H1 (cell line): ENCODE measurements at regions not wholly inside any gene's neighbourhood (a gene's known extent, or its start where the extent isn't known, plus 50 kb on each side); places are given as distances from the start of the nearest gene placed in this dataset.

ENCODE experiments used
- CTCF ChIA-PET: fragments of 300-600 bp; sonication (Branson Sonifier 250); formaldehyde crosslinking; loops from one replicate; lab custom pipeline; 2021; ENCODE audit not compliant: partially characterized antibody; lab: Charles Lee
- POLR2A ChIA-PET: fragments of 300-600 bp; sonication (Branson Sonifier 250); formaldehyde crosslinking; loops from one replicate; lab custom pipeline; 2021; ENCODE audit warnings: inconsistent platforms; ENCODE audit not compliant: partially characterized antibody; lab: Charles Lee
- DNase-seq, 2 experiments: peaks; one replicate each; pipeline versions ENCODE4 v3.0.0 to v3.0.0-alpha.2; 2010 to 2022; ENCODE audit warnings: low spot score in 2 of 2, low read depth in 1 of 2, mixed read lengths in 1 of 2
- FAIRE-seq: peaks from 2 replicates; lab custom pipeline; 2011; peaks lifted over from hg19 to GRCh38; lab: Jason Lieb, UNC
- H2AFZ ChIP-seq: 2 replicates; pipeline ENCODE4 v1.8.1; 2012; ENCODE audit warnings: low read length, inconsistent platforms
- H2AK5ac ChIP-seq: 2 replicates; pipeline ENCODE4 v1.6.1; 2013; ENCODE audit warnings: low read depth, low read length
- H2BK120ac ChIP-seq: replicated peaks from 2 replicates; pipeline ENCODE3; 2013; ENCODE audit warnings: low read depth, low read length, inconsistent platforms
- H2BK12ac ChIP-seq: 2 replicates; pipeline ENCODE4 v1.6.1; 2013; ENCODE audit warnings: low read depth, low read length
- H2BK15ac ChIP-seq: 2 replicates; pipeline ENCODE4 v1.6.1; 2013; ENCODE audit warnings: low read length
- H2BK20ac ChIP-seq: 2 replicates; pipeline ENCODE4 v1.6.1; 2013; ENCODE audit warnings: low read length
- H2BK5ac ChIP-seq: 2 replicates; pipeline ENCODE4 v1.6.1; 2013; ENCODE audit warnings: low read depth, low read length
- H3K14ac ChIP-seq: 2 replicates; pipeline ENCODE4 v1.6.1; 2013; ENCODE audit warnings: inconsistent platforms; ENCODE audit not compliant: insufficient read length
- H3K18ac ChIP-seq: 2 replicates; pipeline ENCODE4 v1.6.1; 2013; ENCODE audit warnings: low read length; ENCODE audit errors: extremely low read depth
- H3K23ac ChIP-seq: 2 replicates; pipeline ENCODE4 v1.6.1; 2013; ENCODE audit warnings: inconsistent platforms; ENCODE audit not compliant: insufficient read length
- H3K23me2 ChIP-seq: 2 replicates; pipeline ENCODE4 v1.6.1; 2013; ENCODE audit warnings: low read depth, low read length
- H3K27ac ChIP-seq: 2 replicates; pipeline ENCODE4 v1.6.1; 2011; ENCODE audit warnings: low read depth, low read length, inconsistent platforms
- H3K27me3 ChIP-seq, 4 experiments: replicated peaks in 1 of 4; 1 replicate in 1 of 4; 2 replicates in 3 of 4; pipeline versions ENCODE4 v1.6.1 to v1.8.1; 2011 to 2013; ENCODE audit warnings: low read length in 3 of 4, mild to moderate bottlenecking in 3 of 4, inconsistent platforms in 2 of 4, mixed read lengths in 2 of 4, moderate library complexity in 1 of 4; ENCODE audit not compliant: control insufficient read depth in 3 of 4, insufficient read depth in 3 of 4; ENCODE audit errors: extremely low read depth in 1 of 4
- H3K36me3 ChIP-seq, 4 experiments: 2 replicates each; pipeline versions ENCODE4 v1.6.1 to v1.8.1; 2011 to 2013; ENCODE audit warnings: mild to moderate bottlenecking in 4 of 4, low read length in 3 of 4, moderate library complexity in 2 of 4, control low read depth in 1 of 4, inconsistent platforms in 1 of 4; ENCODE audit not compliant: insufficient read depth in 4 of 4, control insufficient read depth in 2 of 4
- H3K4ac ChIP-seq: replicated peaks from 2 replicates; pipeline ENCODE3; 2013; ENCODE audit warnings: low read length, low read depth, mixed read lengths, inconsistent platforms; ENCODE audit not compliant: insufficient read length
- H3K4me1 ChIP-seq, 4 experiments: replicated peaks in 1 of 4; 1 replicate in 1 of 4; 2 replicates in 3 of 4; pipeline versions ENCODE4 v1.6.1 to v1.8.1; 2011 to 2013; ENCODE audit warnings: low read length in 3 of 4, inconsistent platforms in 2 of 4, mixed read lengths in 1 of 4; ENCODE audit not compliant: insufficient read depth in 4 of 4, control insufficient read depth in 3 of 4
- H3K4me2 ChIP-seq, 2 experiments: 2 replicates each; pipeline versions ENCODE4 v1.6.1 to v1.8.1; 2011 to 2013; ENCODE audit warnings: low read depth in 2 of 2, low read length in 2 of 2, control low read depth in 1 of 2, inconsistent platforms in 1 of 2, mild to moderate bottlenecking in 1 of 2; ENCODE audit not compliant: insufficient read depth in 1 of 2
- H3K4me3 ChIP-seq, 4 experiments: fragments of 200-600, 300-600 bp in 1 of 4; sonication (generic), shearing (Covaris generic), sonication (Bioruptor Twin) in 1 of 4; 2 replicates each; pipeline versions ENCODE4 v1.5.1 to v1.8.1; 2011 to 2016; ENCODE audit warnings: low read length in 4 of 4, low read depth in 3 of 4, control low read depth in 2 of 4, inconsistent platforms in 2 of 4, mild to moderate bottlenecking in 2 of 4, mixed read lengths in 1 of 4, moderate library complexity in 1 of 4; ENCODE audit not compliant: insufficient read depth in 2 of 4; ENCODE audit errors: extremely low read depth in 1 of 4
- H3K56ac ChIP-seq: replicated peaks from 2 replicates; pipeline ENCODE3; 2013; ENCODE audit warnings: low read depth, mild to moderate bottlenecking, mixed read lengths, low read length, inconsistent platforms; ENCODE audit not compliant: insufficient read length
- H3K79me1 ChIP-seq: 2 replicates; pipeline ENCODE4 v1.6.1; 2013; ENCODE audit warnings: low read depth, low read length, control low read depth
- H3K79me2 ChIP-seq, 2 experiments: 2 replicates each; pipeline versions ENCODE4 v1.6.1 to v1.8.1; 2012 to 2013; ENCODE audit warnings: low read length in 2 of 2, mild to moderate bottlenecking in 2 of 2, inconsistent platforms in 1 of 2; ENCODE audit not compliant: insufficient read depth in 2 of 2, control insufficient read depth in 1 of 2
- H3K9ac ChIP-seq, 4 experiments: replicated peaks in 1 of 4; 1 replicate in 1 of 4; 2 replicates in 3 of 4; pipeline versions ENCODE4 v1.6.1 to v1.8.1; 2011 to 2013; ENCODE audit warnings: low read depth in 3 of 4, low read length in 3 of 4, control low read depth in 2 of 4, mild to moderate bottlenecking in 2 of 4, moderate library complexity in 2 of 4, inconsistent platforms in 1 of 4; ENCODE audit errors: extremely low read depth in 1 of 4
- H3K9me3 ChIP-seq, 2 experiments: 2 replicates each; pipeline versions ENCODE4 v1.6.1 to v1.8.1; 2012 to 2013; ENCODE audit warnings: mild to moderate bottlenecking in 2 of 2, moderate library complexity in 2 of 2, control low read depth in 1 of 2, inconsistent platforms in 1 of 2, low read depth in 1 of 2, low read length in 1 of 2, mixed read lengths in 1 of 2; ENCODE audit not compliant: insufficient read depth in 2 of 2
- H4K20me1 ChIP-seq, 2 experiments: replicated peaks in 1 of 2; 2 replicates each; pipeline versions ENCODE3 to v1.8.1; 2011 to 2013; ENCODE audit warnings: inconsistent platforms in 2 of 2, low read length in 2 of 2, mild to moderate bottlenecking in 1 of 2; ENCODE audit not compliant: insufficient read depth in 2 of 2, control insufficient read depth in 1 of 2
- H4K5ac ChIP-seq: 2 replicates; pipeline ENCODE4 v1.6.1; 2013; ENCODE audit warnings: low read length, low read depth, mixed read lengths, inconsistent platforms; ENCODE audit not compliant: insufficient read length
- H4K8ac ChIP-seq: 2 replicates; pipeline ENCODE4 v1.8.0; 2013; ENCODE audit warnings: mild to moderate bottlenecking, moderate library complexity, low read length, inconsistent platforms; ENCODE audit not compliant: insufficient read depth; ENCODE audit errors: extremely low read depth
- H4K91ac ChIP-seq: replicated peaks from 2 replicates; pipeline ENCODE3; 2013; ENCODE audit warnings: low read length, mixed read lengths, inconsistent platforms; ENCODE audit not compliant: insufficient read length
- BCL11A ChIP-seq, 2 experiments: IDR thresholded peaks; one replicate each; pipeline ENCODE4 v1.6.1; 2011; ENCODE audit warnings: low read depth in 2 of 2, low read length in 2 of 2, mild to moderate bottlenecking in 2 of 2
- BRCA1 ChIP-seq: IDR thresholded peaks from 2 replicates; pipeline ENCODE4 v1.6.1; 2012; ENCODE audit warnings: low read depth, low read length, improper control_type of control experiment
- CHD1 ChIP-seq: IDR thresholded peaks from 2 replicates; pipeline ENCODE4 v1.6.1; 2012; ENCODE audit warnings: low read depth, low read length, improper control_type of control experiment
- CREB1 ChIP-seq: IDR thresholded peaks from 2 replicates; pipeline ENCODE4 v1.6.1; 2012; ENCODE audit warnings: inconsistent platforms
- MAX ChIP-seq: IDR thresholded peaks from 2 replicates; pipeline ENCODE4 v1.6.1; 2012; ENCODE audit warnings: inconsistent platforms
- RXRA ChIP-seq: IDR thresholded peaks from 2 replicates; pipeline ENCODE4 v1.6.1; 2011; ENCODE audit warnings: low read depth, mild to moderate bottlenecking, low read length, moderate library complexity; ENCODE audit not compliant: insufficient read depth
- TAF1 ChIP-seq: IDR thresholded peaks from 2 replicates; pipeline ENCODE4 v1.6.1; 2011; ENCODE audit warnings: mild to moderate bottlenecking, low read depth, low read length
- TCF12 ChIP-seq: IDR thresholded peaks from 2 replicates; pipeline ENCODE4 v1.6.1; 2011; ENCODE audit warnings: low read depth, mild to moderate bottlenecking, low read length
- YY1 ChIP-seq: IDR thresholded peaks from 2 replicates; pipeline ENCODE4 v1.6.1; 2011; ENCODE audit warnings: low read depth, mild to moderate bottlenecking, low read length
- WGBS, 2 experiments: shearing (Covaris generic) in 1 of 2; methylation state at CpG; one replicate each; pipeline versions ENCODE4 v1.1.6 to v1.1.7; 2013 to 2015; ENCODE audit warnings: low lambda C conversion rate in 2 of 2, mixed read lengths in 2 of 2, inconsistent platforms in 1 of 2, low coverage in 1 of 2, missing lambda C conversion rate in 1 of 2; ENCODE audit not compliant: insufficient replicate concordance in 2 of 2, insufficient coverage in 1 of 2, insufficient read length in 1 of 2; ENCODE audit errors: extremely low coverage in 1 of 2, missing lambda C conversion rate in 1 of 2; 5-methylcytosine and 5-hydroxymethylcytosine counted together
- TF ChIP-seq, protein P1 (sequence below): IDR thresholded peaks from 2 replicates; pipeline ENCODE4 v1.6.1; 2011; ENCODE audit warnings: low read length, improper control_type of control experiment

GRCh38 chrX:122816288-122816687 is 367.8 kb upstream of the GRIA3 start:
- H2BK12ac ChIP-seq = no peak overlapping the region

More at GRCh38 chrX:122816288-122816687, 367.8 kb upstream of the GRIA3 start:
- H3K4me2 ChIP-seq = no peak overlapping the region
- no peaks in the 10 kb centered on the region for H3K23me2 ChIP-seq
- no peaks in the 10 kb centered on the region for H4K20me1 ChIP-seq
- no peak overlapping the region for H3K23ac ChIP-seq
- H3K56ac ChIP-seq = no peak overlapping the region
- no peaks in the 10 kb centered on the region for H3K36me3 ChIP-seq
- TF ChIP-seq BRCA1 = no peak
- TF ChIP-seq YY1 = no peak
- no peak for TF ChIP-seq TAF1
- TF ChIP-seq BCL11A (IDR thresholded peaks at IDR 0.05; ENCODE audit: low read depth in 2 of 2, low read length in 2 of 2) = no peak
- TF ChIP-seq RXRA = no peak
- no peak for TF ChIP-seq TCF12
- no peak for TF ChIP-seq CREB1
- TF ChIP-seq CHD1 = no peak
- TF ChIP-seq, protein P1, sequence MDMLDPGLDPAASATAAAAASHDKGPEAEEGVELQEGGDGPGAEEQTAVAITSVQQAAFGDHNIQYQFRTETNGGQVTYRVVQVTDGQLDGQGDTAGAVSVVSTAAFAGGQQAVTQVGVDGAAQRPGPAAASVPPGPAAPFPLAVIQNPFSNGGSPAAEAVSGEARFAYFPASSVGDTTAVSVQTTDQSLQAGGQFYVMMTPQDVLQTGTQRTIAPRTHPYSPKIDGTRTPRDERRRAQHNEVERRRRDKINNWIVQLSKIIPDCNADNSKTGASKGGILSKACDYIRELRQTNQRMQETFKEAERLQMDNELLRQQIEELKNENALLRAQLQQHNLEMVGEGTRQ = no peak
- no peak for TF ChIP-seq MAX
- H3K18ac ChIP-seq = no peak overlapping the region
- no peak overlapping the region for H2BK120ac ChIP-seq
- H3K4me3 ChIP-seq = no peak overlapping the region
- no peak overlapping the region for H2BK15ac ChIP-seq
- H3K9me3 ChIP-seq = no peaks in the 10 kb centered on the region
- ChIA-PET CTCF (no interaction called here), POLR2A (no interaction called here)
- no peak overlapping the region for H3K9ac ChIP-seq
- H3K4me1 ChIP-seq = no peaks in the 10 kb centered on the region
- no peak overlapping the region for H3K14ac ChIP-seq
- no peaks in the 10 kb centered on the region for H3K27me3 ChIP-seq
- H3K79me1 ChIP-seq = no peaks in the 10 kb centered on the region
- no CpG with 5 or more reads among the region's 1 CpG for WGBS, 2 experiments
- no peak overlapping the region for H2AK5ac ChIP-seq
- no peak for DNase-seq
- no peak overlapping the region for H4K5ac ChIP-seq
- H3K79me2 ChIP-seq = no peaks in the 10 kb centered on the region
- no peak overlapping the region for H2BK20ac ChIP-seq
- no peak overlapping the region for H4K91ac ChIP-seq
- no peak for FAIRE-seq
- H2AFZ ChIP-seq = no peak overlapping the region
- no peak overlapping the region for H4K8ac ChIP-seq
- H3K4ac ChIP-seq = no peak overlapping the region
- no peak overlapping the region for H2BK5ac ChIP-seq
- no peak overlapping the region for H3K27ac ChIP-seq
